ENCODE measurements at regions not wholly inside any gene's neighbourhood (a gene's known extent, or its start where the extent isn't known, plus 50 kb on each side); places are given as distances from the start of the nearest gene placed in this dataset.
A peak's percentile ranks its signal among the peaks of the same experiment; 100 is the strongest.

GRCh38 chr6:6533176-6533575, 55.3 kb upstream of the LY86 start:
- no peaks in the 10 kb centered on the region for H3K27me3 ChIP-seq
- no peak overlapping the region for H3K9ac ChIP-seq
- no peak for TF ChIP-seq Cebpa-rat (IDR thresholded peaks at IDR 0.05)
- H3K4me3 ChIP-seq: no peak overlapping the region
- H3K27ac ChIP-seq: no peak overlapping the region
- H3K4me1 ChIP-seq: peaks cover 3% of the 10 kb centered on the region; the same call in 1 of the 2 replicates
- no peaks in the 10 kb centered on the region for H4K20me1 ChIP-seq
- H3K36me3 ChIP-seq: no peaks in the 10 kb centered on the region
- no peak overlapping the region for H3K4me2 ChIP-seq
- 0 out of 2 replicates have a peak, but pooled peaks cover 4% of the 10 kb centered on the region for H3K9me3 ChIP-seq

- Histone ChIP-seq H3K9ac (no peak overlapping the region), H4K20me1 (no peaks in the 10 kb centered on the region), H3K36me3 (no peaks in the 10 kb centered on the region), H3K4me2 (no peak overlapping the region), H3K27me3 (no peaks in the 10 kb centered on the region), H3K9me3 (0 out of 2 replicates have a peak, but pooled peaks cover 4% of the 10 kb centered on the region), H3K27ac (no peak overlapping the region), H3K4me3 (no peak overlapping the region), H3K4me1 (peaks cover 8% of the 10 kb centered on the region; the same call in 1 of the 2 replicates)
- no peak for TF ChIP-seq Cebpa-rat (IDR thresholded peaks at IDR 0.05)
Observed at GRCh38 chr6:6534399-6534798, 54.1 kb upstream of the LY86 start.

DNA sequence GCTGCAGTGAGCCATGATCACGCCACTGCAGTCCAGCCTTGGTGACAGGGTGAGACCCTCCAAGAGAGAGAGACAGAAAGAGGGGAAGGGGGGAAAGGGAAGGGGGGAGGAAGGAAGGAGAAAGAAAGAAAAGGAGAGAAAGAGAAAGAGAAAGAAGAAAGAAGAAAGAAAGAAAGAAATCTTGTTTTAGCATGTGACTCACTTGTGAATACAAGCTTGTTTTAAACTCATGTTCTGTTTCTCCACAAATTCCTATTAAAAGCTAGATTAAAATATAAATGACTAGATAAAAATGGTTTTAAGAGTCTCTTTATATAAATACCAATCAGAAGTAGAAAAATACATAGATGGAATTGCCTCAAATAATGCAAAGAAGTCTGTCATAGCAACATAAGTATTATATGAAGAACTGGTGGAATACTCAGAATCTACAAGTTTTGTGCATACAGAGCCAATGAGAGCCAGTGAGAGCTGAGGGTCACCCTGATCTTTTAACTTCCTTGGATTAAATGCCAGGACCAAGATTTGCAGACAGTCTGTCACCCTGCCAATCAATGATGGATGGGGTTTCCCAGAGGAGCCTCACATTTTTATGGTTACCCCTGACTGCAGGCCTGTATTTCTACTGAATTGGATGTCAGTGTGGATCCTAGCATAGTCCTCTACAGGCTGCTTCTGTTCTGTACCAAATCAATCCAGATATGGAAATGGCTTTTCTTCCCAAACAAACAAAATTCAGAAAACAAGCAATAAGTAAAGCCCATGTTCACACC, 50.8 kb upstream of the LY86 start:
- Histone ChIP-seq H3K9ac (no peak overlapping the region), H3K4me1 (peaks cover 9% of the 10 kb centered on the region), H3K9me3 (peaks cover 6% of the 10 kb centered on the region; the same call in 1 of the 2 replicates), H3K4me2 (peak overlapping the region; percentile 6; the same call in 1 of the 2 replicates), H3K36me3 (no peaks in the 10 kb centered on the region), H3K4me3 (no peak overlapping the region), H3K27me3 (no peaks in the 10 kb centered on the region), H4K20me1 (no peaks in the 10 kb centered on the region), H3K27ac (no peak overlapping the region)
- TF ChIP-seq Cebpa-rat (IDR thresholded peaks at IDR 0.05): no peak

DNA sequence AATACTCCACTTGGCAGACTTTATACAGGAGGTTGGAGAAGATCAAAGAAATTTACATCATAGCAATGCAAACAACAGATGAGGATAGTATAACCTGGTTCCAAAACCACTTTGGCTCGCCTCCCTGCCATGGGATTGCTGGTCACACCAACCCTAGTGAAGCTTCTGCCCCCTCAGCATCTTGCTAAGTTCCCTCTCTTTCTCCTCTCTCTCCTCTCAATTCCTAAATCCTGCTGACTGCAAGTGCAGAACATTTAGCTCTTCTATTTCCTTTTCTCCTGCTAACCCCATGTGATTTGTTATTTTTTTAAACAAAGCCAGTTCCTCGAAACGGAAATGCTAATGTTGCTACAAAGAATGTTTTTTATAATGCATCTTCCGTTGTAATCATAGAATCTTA, 50.3 kb upstream of the LY86 start:
- H4K20me1 ChIP-seq: no peaks in the 10 kb centered on the region
- no peak overlapping the region for H3K4me3 ChIP-seq
- peaks cover 15% of the 10 kb centered on the region for H3K4me1 ChIP-seq
- H3K9ac ChIP-seq: no peak overlapping the region
- no peak overlapping the region for H3K27ac ChIP-seq
- no peaks in the 10 kb centered on the region for H3K36me3 ChIP-seq
- no peaks in the 10 kb centered on the region for H3K27me3 ChIP-seq
- H3K9me3 ChIP-seq: peaks cover 8% of the 10 kb centered on the region; the same call in 1 of the 2 replicates
- peak overlapping the region; percentile 6; the same call in 1 of the 2 replicates for H3K4me2 ChIP-seq
- TF ChIP-seq Cebpa-rat (IDR thresholded peaks at IDR 0.05): no peak
